ENCODE measurements at regions not wholly inside any gene's neighbourhood (a gene's known extent, or its start where the extent isn't known, plus 50 kb on each side); places are given as distances from the start of the nearest gene placed in this dataset.
"Not testable (repeated sequence)": the region's sequence is repeated elsewhere in the genome, so short reads cannot be mapped to it uniquely, and the experiment has no call there.

GRCh38 chr4:33425936-33426335 lies 2705.8 kb downstream of the PCDH7 start:
- FAIRE-seq (no peak), DNase-seq (ENCODE audit: insufficient read length, low spot score) (no peak)
- no peak for TF ChIP-seq POLR2A (IDR thresholded peaks at IDR 0.05; ENCODE audit: low read depth, low read length)

- TF ChIP-seq POLR2A (IDR thresholded peaks at IDR 0.05; ENCODE audit: low read depth, low read length) = no peak
- FAIRE-seq (no peak), DNase-seq (ENCODE audit: insufficient read length, low spot score) (no peak)
Observed at GRCh38 chr4:33427676-33428075, 2707.5 kb downstream of the PCDH7 start.

- no peak for FAIRE-seq
- DNase-seq (ENCODE audit: insufficient read length, low spot score) = no peak
- no peak for TF ChIP-seq POLR2A (IDR thresholded peaks at IDR 0.05; ENCODE audit: low read depth, low read length)
Observed at GRCh38 chr4:33429971-33430370, 2709.8 kb downstream of the PCDH7 start.

GRCh38 chr4:33437406-33437805 lies 2717.2 kb downstream of the PCDH7 start:
- no peak for FAIRE-seq
- TF ChIP-seq POLR2A (IDR thresholded peaks at IDR 0.05; ENCODE audit: low read depth, low read length) = no peak

GRCh38 chr4:33446953-33447352 lies 2726.8 kb downstream of the PCDH7 start:
- DNase-seq (ENCODE audit: insufficient read length, low spot score) = no peak
- no peak for TF ChIP-seq POLR2A (IDR thresholded peaks at IDR 0.05; ENCODE audit: low read depth, low read length)
- no peak for FAIRE-seq

More at GRCh38 chr4:33437406-33437805, 2717.2 kb downstream of the PCDH7 start:
- DNase-seq (ENCODE audit: insufficient read length, low spot score) = no peak

- TF ChIP-seq POLR2A (IDR thresholded peaks at IDR 0.05; ENCODE audit: low read depth, low read length) = no peak
- no peak for FAIRE-seq
- no peak for DNase-seq (ENCODE audit: insufficient read length, low spot score)
Observed at GRCh38 chr4:33448948-33449347, 2728.8 kb downstream of the PCDH7 start.

- no peak for TF ChIP-seq POLR2A (IDR thresholded peaks at IDR 0.05; ENCODE audit: low read depth, low read length)
- DNase-seq (ENCODE audit: insufficient read length, low spot score) (no peak), FAIRE-seq (no peak)
Observed at GRCh38 chr4:33453436-33453835, 2733.3 kb downstream of the PCDH7 start.

GRCh38 chr4:33453916-33454315 lies 2733.7 kb downstream of the PCDH7 start:
- no peak for FAIRE-seq
- TF ChIP-seq POLR2A (IDR thresholded peaks at IDR 0.05; ENCODE audit: low read depth, low read length) = no peak
- DNase-seq (ENCODE audit: insufficient read length, low spot score) = no peak

- TF ChIP-seq POLR2A (IDR thresholded peaks at IDR 0.05; ENCODE audit: low read depth, low read length) = no peak
- no peak for FAIRE-seq
- no peak for DNase-seq (ENCODE audit: insufficient read length, low spot score)
Observed at GRCh38 chr4:33465565-33465964, 2745.4 kb downstream of the PCDH7 start.

GRCh38 chr4:33467291-33467690 lies 2747.1 kb downstream of the PCDH7 start:
- FAIRE-seq = no peak
- no peak for DNase-seq (ENCODE audit: insufficient read length, low spot score)
- no peak for TF ChIP-seq POLR2A (IDR thresholded peaks at IDR 0.05; ENCODE audit: low read depth, low read length)

GRCh38 chr4:33470805-33471204 lies 2750.6 kb downstream of the PCDH7 start:
- DNase-seq (ENCODE audit: insufficient read length, low spot score) (no peak), FAIRE-seq (no peak)
- TF ChIP-seq POLR2A (IDR thresholded peaks at IDR 0.05; ENCODE audit: low read depth, low read length) = no peak

- FAIRE-seq (no peak), DNase-seq (ENCODE audit: insufficient read length, low spot score) (no peak)
- TF ChIP-seq POLR2A (IDR thresholded peaks at IDR 0.05; ENCODE audit: low read depth, low read length) = no peak
Observed at GRCh38 chr4:33477715-33478114, 2757.5 kb downstream of the PCDH7 start.

GRCh38 chr4:33482773-33483172 lies 2761.5 kb downstream of the ARAP2 start:
- TF ChIP-seq POLR2A (IDR thresholded peaks at IDR 0.05; ENCODE audit: low read depth, low read length) = no peak
- FAIRE-seq = no peak
- no peak for DNase-seq (ENCODE audit: insufficient read length, low spot score)

- DNase-seq (ENCODE audit: insufficient read length, low spot score) = no peak
- TF ChIP-seq POLR2A (IDR thresholded peaks at IDR 0.05; ENCODE audit: low read depth, low read length) = no peak
- FAIRE-seq = no peak
Observed at GRCh38 chr4:33485111-33485510, 2759.2 kb downstream of the ARAP2 start.

GRCh38 chr4:33493231-33493630 lies 2751.1 kb downstream of the ARAP2 start:
- FAIRE-seq (no peak), DNase-seq (ENCODE audit: insufficient read length, low spot score) (no peak)
- no peak for TF ChIP-seq POLR2A (IDR thresholded peaks at IDR 0.05; ENCODE audit: low read depth, low read length)

GRCh38 chr4:33494150-33494549 lies 2750.2 kb downstream of the ARAP2 start:
- no peak for TF ChIP-seq POLR2A (IDR thresholded peaks at IDR 0.05; ENCODE audit: low read depth, low read length)
- FAIRE-seq (no peak), DNase-seq (ENCODE audit: insufficient read length, low spot score) (no peak)

- not testable (repeated sequence) for DNase-seq (ENCODE audit: insufficient read length, low spot score); FAIRE-seq
Observed at GRCh38 chr4:33501587-33501986, 2742.7 kb downstream of the ARAP2 start.

All from H54 (cell line).